ENCODE measurements at regions not wholly inside any gene's neighbourhood (a gene's known extent, or its start where the extent isn't known, plus 50 kb on each side); places are given as distances from the start of the nearest gene placed in this dataset.
"Not testable (repeated sequence)": the region's sequence is repeated elsewhere in the genome, so short reads cannot be mapped to it uniquely, and the experiment has no call there.

DNA sequence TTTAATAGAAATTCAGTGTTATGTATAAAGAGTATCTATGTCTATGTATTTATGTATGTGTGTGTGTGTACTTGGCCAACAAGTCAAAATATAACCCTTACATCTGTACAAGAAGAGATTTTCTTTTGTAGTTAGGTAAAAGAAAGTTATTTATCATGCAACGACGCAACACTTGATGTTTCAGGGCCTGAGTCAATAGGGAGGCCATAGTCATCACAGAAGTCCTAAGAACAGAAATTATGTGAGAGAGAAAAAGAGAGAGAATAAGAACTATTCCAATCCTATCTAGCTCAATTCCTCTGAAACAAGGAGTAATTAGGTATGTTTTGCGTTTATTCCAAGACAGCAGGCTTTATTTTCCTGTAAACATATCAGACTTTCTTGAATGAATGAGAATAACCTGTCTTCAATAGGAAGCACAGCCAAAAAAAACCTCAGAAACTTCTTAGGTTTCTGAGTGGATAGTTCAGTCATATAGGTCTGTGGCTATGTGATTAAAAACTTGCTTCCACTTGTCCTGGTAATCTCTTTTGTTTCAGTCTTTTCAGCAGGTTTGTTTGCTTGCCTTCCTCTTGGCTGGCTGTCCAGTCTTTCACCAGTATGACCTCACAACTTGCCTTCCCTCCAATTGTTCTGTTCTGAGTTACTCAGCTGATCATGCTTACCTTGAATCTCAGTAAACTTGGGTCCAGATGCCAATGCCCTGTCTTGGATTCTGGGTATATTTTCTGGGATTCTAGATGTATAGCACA is 382.4 kb upstream of the GBE1 start:
- no peak for FAIRE-seq

DNA sequence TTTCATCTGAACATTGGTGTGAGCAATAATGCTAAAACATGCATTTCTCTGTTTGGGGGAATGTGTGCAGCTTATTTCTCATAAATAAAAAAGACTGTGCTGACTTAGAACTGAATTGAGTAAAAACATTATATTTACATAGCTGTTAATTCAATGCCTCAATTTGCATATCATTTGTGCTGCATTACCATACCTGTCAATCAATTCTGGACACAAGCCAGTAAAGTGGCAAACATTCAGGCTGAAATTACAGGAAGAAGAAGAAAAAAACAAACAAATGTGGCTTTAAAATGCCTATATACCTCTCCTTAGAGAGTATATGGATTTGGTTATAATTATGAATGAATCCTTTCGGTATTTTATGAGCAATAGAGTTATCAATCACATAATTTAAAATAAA is 380.1 kb upstream of the GBE1 start:
- FAIRE-seq = no peak

DNA sequence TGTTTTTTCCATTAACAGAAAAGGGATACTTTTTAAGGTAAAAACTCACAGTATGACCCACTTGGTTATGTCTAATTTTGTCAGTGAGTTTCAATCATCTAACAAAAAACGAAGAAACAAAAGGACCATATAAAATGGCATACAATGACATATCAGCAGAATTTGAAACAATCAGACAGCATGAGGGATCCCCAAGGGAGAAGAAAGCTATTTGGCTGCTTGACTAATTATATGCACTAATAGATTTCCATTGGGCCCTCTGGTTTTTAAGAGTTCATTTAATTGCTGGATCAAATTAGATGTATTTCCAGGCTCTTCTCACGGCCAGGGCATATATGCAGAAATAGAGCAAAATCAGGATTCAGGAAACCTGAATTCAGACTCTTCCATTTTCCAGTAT is 376.4 kb upstream of the GBE1 start:
- FAIRE-seq = no peak

DNA sequence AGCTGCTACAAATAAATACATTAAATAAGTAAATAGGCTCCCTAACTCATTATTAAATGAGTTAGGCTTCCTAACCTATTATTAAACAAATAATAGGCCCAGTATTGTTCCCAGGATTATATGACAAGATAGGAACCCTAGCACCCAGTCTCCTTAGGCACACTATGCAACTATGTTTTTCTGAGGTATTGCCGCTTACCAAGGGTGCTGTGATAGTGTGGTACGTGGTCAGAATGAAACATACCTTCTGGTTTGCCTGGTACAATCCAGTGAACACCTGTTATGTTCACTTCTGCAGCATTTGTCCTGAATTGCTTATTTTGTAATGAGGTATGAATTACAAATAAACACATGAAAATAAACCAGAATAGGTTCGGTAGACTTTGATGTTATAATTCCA is 375.6 kb upstream of the GBE1 start:
- no peak for FAIRE-seq

DNA sequence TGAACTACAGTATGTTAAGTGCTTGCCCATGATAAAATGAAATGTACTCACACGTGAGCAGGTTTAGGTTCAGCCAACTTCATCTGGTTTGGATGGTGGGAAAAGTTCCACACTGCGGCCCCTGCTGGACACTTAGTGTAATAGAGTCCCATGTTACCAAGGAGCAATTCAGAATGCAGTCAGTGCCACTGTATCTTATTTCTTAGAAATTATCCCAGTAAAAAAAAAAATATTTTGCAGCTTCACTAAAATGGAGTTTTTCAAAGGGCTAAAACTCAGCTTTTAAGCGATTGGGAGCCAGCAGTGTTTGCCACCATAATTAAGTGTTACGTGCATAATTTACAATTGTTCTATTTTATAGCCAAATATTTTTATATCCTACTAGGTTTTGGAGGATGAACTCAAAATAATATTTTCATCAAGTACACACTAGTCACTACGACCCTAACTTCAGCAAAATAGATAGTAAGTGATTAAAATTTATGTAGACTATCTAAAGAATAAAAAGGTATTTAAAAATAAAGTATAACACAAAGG is 371.7 kb upstream of the GBE1 start:
- peak; percentile 62 for FAIRE-seq

DNA sequence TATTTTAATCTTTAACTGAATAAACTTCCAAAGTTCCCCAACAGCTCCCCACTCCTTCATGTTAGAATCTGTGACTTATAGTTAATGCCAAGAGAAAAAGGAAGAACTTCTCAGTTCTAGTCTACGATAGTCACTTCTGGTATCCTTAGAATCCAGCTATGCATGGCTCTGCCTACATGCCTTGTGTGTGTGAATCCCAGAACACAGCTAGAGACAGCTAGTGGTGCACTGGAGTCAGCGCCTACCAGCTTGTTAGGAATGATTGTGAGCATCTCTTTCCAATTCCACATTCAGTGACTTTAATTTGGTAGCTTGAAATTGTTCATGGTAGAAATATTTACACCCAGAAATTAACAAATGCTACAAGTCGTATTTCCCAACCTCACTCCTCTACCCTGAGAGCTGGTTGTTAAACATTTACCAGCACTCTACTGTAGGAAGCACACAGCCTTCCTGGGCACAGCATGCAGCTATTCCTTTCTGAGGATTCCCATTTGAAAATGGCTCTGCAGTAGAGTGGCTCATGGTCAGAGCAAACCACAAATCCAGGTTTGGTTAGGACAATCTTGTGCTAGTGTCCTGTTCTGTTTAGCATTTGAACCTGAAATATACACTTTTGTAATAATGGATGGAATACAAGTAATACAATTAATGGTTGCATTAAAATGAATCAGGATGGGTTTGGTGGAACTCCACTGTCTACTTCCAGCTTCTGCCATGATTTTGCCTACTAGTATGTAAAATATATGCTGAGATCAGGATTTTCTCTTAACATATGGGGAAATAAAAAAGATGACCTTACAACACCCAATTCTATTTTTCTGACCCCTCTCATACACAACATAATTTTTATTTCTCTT is 371.0 kb upstream of the GBE1 start:
- no peak for FAIRE-seq

DNA sequence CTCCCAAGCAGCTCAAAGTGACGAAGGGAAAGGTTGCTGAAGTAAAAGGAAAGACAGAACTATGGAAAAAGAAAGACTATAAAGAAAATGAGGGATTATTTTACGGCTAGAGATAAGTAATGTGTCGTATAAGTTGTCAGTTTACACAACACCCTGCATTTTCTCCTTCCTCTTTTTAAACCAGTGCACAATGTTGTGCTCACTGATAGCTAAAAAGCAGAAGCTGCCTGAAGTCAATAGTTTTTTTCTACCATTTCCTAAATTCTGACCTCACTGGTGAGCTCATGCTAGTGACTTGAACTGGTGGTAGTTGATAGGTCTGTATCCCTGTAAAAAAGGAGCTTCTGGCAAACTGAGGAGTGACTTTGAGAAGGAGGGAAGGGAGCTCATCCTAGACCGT is 368.6 kb upstream of the GBE1 start:
- FAIRE-seq = no peak

DNA sequence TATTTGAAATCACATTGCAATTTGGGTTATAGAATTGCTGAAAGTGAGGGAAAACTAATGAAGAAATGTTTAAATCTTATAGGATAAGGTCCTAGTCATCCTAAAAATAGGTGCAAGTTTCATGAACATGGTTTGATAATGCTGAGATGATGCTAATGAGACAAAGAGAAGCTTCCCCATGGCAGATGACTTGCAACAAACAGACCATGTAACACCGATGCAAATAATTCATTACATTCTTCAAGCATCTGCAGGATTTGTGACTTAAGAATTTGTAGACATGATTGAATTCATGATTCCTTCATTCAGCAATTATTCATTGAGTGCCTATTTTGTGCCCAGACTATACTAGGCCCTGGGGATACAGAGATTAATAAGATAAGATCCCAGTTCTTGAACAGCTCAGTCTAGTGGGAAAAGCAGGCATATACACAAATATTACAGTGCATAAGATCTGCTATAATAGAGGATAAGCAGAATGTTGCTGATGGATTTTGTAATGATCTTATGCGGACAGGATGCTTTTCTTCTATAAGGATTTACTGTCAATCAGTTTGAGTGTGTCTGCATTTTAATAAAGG is 367.9 kb upstream of the GBE1 start:
- no peak for FAIRE-seq

DNA sequence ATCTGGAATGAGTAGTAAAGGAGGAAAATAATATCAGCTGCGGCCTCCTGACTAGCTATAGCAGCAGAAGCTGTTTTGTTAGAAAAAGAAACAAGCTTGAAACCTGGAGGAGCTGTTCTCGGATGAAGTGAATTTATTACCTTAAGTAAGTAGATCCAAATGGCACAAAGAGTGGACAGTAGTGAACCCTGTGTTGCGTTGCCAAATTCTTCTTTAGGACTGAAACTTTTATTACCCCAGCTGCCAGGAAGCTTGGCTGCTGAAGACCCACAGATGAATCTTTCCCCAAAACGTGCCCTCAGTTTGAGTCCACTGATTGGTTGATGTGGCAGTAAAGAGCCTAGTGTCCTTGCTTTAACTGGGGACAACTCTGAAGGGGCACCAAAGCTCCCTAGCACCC is 366.8 kb upstream of the GBE1 start:
- no peak for FAIRE-seq

DNA sequence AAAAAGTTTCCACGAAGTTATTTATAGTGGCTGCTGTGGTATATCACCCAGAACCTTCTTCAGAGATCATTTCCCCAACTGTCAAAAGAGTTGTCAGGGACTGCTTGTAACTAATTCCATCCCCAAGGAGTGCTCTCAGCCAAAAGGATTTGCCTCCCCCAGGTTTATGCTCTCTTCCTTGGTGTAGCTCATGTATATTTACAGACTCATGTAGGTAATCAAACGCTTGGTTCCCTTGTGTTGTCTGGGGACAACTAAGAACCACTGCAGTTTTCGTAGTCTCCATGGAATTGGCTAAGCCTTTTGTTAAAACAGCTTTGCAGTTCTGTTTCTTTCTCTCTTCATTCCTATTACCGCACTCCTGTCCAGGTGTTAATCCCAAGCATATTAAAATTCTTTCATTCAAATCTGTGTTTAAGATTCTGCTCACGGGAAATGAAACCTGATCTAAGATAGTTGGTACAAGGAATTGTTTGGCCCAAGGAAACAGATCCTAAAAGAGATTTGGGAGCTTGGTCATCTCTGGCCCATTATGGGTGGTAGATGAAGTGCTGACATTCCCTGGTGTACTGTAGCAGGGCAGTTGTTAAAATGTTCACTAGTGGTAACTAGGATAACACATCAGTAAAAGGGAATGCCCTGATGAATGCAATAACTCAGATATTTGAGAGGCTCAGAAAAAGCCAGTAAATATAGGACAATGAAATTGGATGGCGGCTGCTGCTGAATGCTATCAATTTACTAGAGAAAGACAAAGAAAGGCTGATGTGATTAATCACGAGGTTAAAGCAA is 361.3 kb upstream of the GBE1 start:
- FAIRE-seq = no peak

DNA sequence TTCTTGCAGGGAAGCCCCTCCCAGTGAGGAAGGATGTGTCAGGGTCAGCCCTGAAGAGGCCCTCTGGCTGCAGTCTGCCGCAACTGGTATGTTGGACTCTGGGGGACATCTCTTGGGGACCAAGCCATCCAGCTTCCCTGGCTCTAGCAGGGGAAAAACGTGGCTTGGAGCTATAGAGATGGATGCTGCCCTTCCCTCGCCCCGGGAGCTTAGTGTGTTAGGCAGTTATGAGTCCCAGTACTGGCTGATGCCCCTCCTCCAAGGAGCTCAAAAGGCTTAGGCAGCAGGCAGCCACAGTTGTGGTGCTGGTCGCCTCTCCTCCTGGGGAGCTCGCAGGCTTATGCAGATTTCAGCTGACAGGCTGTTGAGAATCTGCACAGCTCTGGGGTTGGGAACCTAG is 353.1 kb upstream of the GBE1 start:
- no peak for FAIRE-seq

DNA sequence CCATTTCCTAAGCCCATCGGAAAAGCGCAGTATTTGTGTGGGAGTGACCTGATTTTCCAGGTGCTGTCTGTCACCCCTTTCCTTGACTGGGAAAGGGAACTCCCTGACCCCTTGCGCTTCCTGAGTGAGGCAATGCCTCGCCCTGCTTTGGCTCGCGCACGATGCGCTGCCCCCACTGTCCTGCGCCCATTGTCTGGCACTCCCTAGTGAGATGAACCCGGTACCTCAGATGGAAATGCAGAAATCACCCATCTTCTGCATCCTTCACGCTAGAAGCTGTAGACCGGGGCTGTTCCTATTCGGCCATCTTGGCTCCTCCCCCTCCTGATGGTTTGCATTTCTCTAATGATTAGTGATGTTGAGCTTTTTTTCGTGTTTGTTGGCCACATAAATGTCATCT is 349.3 kb upstream of the GBE1 start:
- not testable (repeated sequence) for FAIRE-seq

DNA sequence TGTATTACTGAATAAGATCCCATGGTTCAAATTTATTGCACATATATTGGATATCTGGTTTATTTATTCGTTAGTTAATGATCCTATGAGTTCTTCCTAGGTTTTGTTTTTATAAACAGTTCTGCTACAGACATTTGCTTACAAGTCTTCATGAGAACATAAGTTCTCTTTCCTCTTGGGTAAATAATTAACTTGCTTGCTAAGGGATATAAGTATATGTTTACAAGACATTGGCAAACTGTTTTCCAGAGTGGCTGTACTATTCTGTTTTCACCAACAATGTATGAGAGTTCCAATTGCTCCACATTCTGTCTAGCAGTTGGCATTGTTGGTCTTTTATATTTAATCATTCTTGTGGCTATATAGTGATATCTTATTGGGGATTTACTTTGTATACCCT is 341.8 kb upstream of the GBE1 start:
- no peak for FAIRE-seq

DNA sequence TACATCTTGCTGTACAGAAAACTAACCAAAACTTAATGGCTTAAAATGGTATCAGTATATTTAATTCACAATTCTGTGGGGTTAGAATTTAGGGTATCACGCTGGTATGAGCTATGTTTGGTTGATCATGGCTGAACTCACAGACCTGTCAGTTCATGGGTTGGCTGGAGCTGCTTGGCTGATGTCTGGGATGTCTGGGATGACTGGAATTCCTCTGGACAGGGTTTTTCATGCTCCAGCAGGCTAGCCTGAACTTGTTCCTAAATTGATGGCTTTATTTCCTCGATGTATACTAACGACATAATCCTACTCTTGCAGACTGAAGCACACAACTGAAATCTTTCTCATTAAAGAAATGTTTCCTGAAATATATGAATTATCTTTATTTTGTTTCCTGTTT is 338.9 kb upstream of the GBE1 start:
- FAIRE-seq = no peak

DNA sequence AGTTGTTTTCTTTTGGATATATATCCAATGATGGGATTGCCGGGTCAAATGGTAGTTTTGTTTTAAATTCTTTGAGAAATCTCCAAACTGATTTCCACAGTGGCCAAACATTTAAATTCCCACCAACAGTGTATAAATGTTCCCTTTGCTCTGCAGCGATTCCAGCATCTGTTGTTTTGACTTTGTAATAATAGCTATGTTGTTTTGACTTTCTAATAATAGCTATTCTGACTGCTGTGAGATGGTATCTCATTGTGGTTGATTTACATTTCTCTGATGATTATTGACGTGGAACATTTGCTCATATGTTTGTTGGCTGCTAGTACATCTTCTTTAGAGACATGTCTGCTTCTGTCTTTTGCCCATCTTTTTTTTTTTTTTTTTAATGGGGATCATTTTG is 332.2 kb upstream of the GBE1 start:
- no peak for FAIRE-seq

DNA sequence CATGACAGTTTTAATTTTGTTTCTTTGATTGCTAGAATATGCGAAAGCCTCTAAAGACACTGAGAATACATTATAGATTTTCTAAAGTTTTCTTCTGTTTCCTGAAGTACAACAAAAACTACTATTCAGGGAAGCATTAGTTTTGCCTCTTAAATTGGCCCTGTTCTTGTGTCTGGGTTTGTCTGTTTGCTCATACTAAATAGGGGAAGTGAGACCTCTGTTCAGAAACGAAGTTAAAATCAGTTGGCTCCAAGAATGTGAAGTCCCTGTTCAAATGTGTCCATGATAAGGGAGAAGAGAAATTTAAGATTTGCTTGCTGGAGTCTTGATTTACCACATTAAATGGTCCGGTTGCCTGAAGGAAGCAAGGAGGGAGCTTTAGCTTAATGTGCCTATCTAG is 327.3 kb upstream of the GBE1 start:
- no peak for FAIRE-seq

DNA sequence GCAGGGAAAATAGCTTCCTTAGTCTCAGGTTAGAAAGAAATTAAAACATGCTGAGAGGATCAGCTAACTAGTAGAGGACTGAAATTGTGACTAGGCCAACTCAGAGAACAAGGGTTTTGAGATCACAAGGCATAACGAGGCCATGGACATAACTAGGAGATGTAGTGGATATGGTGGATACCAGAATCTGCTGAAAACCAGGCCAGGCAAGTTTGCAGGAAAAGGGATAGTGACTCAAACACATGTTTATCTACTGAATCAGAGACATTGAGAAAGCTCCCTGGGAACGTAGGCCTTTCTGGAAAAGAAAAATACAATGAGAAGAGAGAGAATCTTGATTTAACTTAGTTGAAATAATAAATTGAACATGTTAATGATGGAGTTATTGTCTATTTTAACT is 326.5 kb upstream of the GBE1 start:
- no peak for FAIRE-seq

DNA sequence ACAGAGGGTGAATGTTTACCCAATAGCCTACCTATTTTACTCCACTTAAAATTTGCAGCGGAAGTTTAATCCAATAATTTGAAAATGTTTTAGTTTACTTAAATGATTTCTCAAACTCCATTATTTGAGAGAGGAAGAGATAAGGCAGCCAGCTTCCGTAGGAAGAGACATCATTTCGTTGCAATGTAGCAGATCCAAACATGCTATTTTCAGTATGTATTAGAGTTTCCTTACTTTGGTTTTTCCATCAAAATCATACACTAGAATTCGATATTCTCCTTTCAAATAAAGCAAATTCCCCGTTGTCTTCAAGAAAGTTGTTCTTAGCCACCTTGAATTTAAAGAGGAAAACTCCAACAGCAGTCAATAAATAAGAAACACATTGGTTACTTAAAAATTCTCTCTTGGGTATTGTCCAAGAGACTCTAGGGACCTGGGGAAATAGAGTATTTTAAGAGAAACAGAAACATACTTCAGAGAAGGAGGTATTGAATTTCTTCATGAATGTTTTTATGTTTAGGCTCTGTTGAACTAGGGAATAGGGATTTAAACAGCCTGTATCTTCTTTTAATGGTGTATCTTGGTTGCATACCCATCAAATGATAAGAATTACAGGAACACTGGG is 324.5 kb upstream of the GBE1 start:
- FAIRE-seq = no peak

DNA sequence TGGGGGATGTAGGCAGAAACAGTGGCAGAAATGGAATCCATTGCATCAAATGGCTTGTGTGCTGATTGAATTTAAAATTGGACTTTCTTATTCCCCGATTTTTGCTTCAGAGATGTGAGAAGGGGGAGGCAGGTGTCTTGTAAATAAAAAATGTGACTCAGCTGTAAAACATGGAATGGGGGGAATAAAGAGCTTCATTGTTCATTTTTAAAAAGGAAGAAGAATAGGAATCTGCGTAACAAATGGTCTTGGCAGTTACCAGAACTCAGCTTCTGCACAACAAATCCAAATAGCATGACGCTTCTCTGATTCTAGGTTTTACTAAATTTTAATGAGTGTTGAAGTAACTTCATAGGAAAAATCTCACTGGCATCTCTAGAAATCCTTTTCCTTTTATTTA is 323.9 kb upstream of the GBE1 start:
- FAIRE-seq = no peak

DNA sequence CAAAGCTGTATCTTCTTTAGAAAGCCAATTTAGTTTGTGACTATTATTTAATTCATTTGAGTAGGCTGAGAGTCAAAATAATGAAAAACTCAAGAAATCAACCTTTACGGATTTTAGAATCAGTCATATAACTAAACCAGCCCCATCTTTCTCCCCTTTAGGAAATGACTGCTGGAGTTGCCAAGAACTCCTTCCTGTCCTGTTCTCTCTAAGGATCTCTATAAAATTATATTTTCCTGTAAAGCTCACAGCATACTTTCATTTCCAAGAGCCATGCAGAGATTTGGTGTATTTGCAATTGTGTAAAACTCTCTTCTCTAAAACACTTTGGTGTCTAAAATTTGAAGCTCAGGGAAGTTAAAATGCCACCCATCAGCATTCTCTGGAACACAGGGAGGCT is 323.4 kb upstream of the GBE1 start:
- FAIRE-seq = no peak

DNA sequence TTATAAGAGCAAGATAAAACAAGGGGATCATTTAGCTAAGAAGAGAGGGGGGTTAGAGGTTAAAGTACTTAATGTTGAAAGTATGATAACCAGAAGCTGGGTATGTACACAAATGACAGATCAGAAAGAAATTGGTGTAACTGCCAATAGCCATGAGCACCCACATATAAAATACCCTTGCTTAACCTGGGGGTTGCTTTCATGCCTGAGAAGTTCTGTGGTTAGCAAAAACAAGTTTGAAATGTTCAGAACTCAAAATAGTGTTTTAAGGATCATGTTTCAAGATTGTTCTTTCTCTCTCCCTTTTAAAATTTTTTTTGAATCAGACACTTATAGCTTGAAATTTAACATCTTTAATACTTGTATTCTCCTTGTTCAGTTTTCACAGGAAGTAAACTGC is 321.4 kb upstream of the GBE1 start:
- FAIRE-seq = no peak

DNA sequence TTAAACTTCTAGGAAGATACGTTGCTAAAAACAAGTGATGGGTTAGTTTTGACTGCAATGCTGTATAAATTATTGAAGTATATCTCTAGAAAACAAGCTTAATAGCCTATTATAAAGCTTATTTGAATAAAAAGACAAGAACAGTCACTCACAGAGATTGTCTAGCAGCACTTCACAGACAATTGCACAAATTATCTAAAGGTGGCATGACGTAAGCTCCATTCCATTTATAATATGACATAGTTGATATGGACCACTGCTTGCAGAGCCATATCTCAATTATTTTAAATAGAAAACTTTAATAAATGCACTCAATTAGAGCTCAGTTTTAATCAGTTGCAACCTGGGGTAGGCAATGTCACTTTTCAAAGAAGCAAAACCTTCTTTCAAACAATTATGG is 319.9 kb upstream of the GBE1 start:
- FAIRE-seq = no peak

DNA sequence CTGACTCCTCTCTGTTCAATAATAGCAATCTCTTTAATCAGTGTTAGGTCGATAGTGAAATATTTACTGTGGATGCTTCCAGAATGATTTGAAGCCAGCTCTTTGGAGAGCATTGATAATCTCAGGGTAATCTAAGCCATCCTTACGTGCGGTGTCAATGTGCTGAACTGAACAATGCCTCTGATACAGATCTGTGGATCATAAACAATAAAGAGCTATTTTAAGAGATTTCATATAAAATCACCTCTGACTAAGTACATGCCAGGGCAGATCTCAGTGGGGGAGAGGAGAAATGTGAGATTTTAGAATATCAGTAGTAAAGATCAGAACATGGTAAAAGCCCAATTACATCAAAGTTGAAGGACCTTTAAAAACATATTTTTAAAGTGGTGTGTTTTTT is 319.3 kb upstream of the GBE1 start:
- no peak for FAIRE-seq

Measured in islet of Langerhans (tissue), 1 donor.